Stimulated activated CD8-positive, alpha-beta memory T cell treated with anti-CD3 and anti-CD28 coated beads, Interleukin-2, amount 100 ng/mL, for 1 hour (primary cell): ENCODE measurements at regions not wholly inside any gene's neighbourhood (a gene's known extent, or its start where the extent isn't known, plus 50 kb on each side); places are given as distances from the start of the nearest gene placed in this dataset.

Experiments
- DNase-seq, 2 donors: peaks; one replicate each; pipeline ENCODE4 v3.0.0-alpha.2; 2020; ENCODE audit warnings: low read depth in 2 of 2

DNA sequence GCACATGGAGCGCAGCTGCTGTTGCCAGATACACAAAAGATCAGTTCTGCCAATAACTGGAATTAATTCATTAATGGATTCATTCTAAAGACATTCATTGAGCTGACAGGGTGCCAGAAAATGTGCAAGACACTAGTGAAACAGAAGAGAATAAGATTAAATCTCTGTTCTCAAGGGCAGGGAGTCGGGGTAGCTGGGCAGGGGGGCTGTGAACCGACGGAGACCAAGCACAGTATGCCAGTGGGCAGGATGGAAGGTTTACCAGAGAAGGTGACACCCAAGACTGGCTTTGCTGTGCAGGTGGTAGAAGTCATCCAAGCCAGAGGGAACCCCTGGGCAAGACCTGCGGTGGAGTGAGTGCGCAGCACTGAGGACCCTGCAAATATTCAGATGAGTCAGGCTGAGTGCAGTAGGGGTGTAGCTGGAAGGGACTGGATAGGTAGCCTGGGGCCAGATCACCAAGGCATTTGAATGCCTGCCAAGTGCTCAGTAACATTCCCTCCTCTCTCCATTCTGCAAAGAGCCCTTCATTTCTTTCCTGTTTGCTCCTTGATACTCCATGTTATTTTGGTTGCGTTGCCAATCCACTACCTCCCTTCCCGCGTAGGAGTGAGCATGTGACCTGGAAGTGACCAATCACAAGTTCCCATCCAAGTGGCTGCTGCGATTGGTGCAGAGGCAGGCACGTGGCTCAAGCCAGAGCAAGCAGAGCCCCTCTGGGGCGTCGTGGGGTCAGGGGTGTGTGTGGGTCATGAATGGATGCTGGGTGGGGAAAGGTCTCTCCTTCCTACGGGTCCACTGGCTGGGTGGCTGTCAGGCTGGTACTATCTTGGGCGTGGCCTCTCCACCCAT, 413.1 kb downstream of the PTPRU start:
- DNase-seq = no peak

- no peak for DNase-seq
These were observed 412.5 kb downstream of the PTPRU start for GRCh38 chr1:29648798-29649188.

DNA sequence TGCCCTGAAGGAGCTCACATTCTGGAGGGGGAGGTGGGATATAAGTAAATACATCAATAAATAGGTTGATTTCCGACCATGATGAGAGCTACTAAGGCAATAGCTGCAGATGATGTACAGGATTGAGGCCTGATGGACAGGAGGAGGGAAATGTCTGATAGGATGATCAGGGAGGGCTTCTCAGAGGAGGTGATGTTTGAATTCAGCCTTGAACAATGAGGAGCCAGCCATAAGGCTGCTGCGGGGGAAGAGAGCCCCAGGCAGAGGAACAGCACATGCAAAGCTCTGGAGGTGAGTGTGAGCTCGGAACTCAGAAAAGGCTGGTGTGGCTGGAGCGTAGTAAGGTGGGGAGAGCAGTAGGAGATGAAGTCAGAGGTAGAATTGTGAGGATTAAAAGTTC, 411.7 kb downstream of the PTPRU start:
- no peak for DNase-seq

DNA sequence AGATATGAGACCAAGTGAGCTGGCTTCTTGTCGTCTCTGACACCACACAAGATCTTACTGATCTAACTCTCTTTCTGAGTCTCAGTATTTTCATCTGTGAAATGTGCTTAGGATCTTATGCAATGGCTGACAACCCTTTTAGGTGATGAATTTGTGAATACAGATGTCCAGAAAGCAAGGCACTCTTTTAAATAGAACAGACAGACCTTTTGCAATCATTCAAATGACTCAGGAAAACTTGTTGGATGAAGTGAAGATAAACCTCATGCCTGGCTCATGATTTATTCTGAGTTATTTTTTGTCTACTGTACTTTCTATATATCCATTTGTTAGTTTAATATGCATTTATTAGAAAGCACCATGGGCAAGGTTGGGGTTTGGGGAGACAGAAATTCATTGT, 411.3 kb downstream of the PTPRU start:
- DNase-seq = no peak

GRCh38 chr1:29646161-29646775, 409.9 kb downstream of the PTPRU start:
- no peak for DNase-seq

DNA sequence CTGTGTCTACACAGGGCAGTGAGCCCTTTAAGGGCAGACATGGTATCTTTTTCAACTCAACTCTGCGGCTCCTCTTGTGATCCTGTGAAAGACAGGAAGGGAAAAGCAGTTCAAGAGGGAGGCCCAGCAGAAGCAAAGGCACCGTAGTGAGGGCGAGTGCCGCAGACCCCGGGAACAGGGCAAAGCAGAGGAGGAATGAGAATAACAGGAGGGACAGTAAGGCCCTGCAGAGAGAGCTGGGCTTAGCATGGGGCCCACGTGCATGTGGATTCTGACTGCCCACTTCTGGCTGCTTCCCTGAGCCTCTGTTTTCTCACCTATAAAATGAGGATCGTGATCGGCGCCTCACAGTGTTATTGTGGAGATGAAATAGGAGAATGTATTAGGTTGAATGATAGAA, 409.3 kb downstream of the PTPRU start:
- DNase-seq = no peak

GRCh38 chr1:29644812-29645211, 408.5 kb downstream of the PTPRU start:
- DNase-seq = no peak

GRCh38 chr1:29643838-29644440, 407.6 kb downstream of the PTPRU start:
- DNase-seq = no peak

- no peak for DNase-seq
These were observed 407.0 kb downstream of the PTPRU start for GRCh38 chr1:29643281-29643680.

DNA sequence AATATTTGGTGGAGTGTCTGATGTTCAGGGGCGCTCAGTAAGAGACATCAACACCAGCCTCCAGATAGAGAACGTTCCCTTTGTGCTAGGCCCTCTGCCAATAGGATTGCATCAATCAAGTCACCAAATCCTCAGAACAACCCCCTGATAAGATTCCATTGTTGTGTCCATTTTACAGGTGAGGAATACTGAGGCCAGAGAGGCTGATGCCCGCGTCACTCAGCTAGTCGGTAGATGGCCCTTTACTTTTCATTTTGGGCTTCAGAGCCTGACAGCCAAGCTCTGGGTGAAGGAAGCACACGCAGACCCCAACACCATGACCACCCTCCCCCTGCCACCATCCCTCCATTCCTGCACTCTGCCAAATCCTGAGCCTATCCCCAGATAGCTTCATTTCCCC, 406.2 kb downstream of the PTPRU start:
- DNase-seq = no peak

DNA sequence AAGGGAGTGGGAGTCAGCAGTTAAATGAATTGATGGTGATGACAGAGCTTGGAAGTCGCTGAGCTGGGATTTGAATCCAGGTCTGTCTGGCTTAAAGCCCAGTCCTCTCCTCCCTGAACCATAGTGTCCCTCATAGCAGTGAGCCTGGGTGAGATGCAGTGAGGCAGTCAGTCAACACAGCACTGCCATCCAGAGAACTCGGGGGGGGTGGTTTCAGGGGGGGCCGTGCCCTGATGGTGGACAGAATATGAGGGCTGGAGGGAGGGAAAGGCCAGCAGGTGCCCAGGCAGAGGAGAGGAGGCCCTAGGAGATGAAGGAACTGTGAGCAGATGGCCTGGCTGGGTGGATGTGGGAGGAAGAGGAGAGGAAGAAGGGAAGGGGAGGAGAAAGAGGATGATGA, 405.6 kb downstream of the PTPRU start:
- DNase-seq = no peak

DNA sequence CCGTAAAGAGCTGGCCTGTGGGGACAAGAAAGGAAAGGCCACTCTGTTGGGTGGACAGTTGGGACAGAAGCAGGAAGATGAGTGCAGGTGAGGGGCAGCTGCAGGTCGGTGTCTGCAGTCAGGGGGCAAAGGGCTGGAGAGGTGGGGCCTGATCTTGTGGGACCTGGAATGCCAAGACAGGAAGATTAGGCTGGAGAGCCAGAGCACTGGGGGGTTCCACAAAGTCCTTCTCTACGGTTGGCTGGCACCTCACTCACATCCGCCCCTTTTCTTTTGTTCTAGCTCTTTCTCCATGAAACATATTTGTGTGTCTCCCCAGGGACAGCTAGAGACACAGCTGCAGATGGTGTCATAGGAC, 404.1 kb downstream of the PTPRU start:
- DNase-seq = no peak

GRCh38 chr1:29639741-29640427, 403.6 kb downstream of the PTPRU start:
- DNase-seq = no peak

GRCh38 chr1:29639156-29639736, 402.9 kb downstream of the PTPRU start:
- DNase-seq = no peak

GRCh38 chr1:29638281-29638680, 402.0 kb downstream of the PTPRU start:
- DNase-seq = no peak

DNA sequence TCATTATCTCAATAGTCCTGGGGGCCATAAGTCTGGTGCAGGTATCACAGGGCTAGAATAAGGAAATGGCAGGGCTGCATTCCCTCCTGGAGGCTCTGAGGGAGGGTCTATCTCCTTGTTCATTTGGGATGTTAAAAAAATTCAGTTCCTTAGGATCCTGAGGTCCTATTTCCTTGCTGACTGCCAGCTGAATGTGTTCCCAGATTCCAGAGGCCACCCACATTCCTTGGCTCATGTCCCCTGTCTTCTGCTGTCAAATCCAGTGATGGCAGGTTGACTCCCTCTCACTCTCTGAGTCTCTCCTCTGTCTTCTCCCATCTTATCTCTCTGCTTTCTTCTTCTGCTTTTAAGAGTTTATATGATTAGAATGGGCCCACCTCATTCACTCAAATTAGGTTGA, 400.6 kb downstream of the PTPRU start:
- DNase-seq = no peak

DNA sequence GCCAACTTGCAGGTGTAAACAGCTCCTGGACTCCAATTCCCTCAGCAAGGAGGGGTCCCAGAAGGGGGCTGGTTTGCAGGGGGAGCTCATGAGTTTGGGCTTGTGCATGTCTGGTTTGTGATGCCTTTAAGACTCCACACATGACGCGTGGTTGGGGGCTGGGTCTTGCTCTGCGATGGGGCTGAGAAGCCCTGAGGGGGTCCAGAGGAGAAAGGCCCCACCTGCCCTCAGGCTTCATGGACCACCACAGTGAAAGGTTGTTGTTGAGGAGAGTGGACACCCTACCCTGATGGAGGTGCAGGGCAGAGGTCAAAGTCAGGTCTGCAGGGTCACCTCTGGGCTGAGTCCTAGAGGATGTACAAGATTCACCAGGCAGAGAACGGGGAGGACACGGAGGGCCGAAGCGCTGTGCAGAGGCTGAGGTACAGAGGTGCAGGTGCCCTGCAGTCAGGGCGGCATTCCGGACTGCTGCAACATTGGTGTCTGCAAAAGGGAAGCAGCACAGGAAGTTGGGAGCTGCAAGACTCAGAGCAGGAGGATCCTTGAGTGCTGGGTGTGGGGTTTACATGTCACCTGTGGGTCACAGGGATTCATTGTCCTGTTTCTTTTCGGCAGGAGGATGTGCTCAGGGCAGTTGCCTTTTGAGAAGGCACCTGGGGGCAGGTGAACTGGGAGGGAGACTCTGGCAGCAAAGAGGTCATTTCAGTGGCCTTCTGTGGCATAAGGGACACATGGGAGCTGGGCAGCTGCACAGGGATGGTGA, 399.4 kb downstream of the PTPRU start:
- no peak for DNase-seq

DNA sequence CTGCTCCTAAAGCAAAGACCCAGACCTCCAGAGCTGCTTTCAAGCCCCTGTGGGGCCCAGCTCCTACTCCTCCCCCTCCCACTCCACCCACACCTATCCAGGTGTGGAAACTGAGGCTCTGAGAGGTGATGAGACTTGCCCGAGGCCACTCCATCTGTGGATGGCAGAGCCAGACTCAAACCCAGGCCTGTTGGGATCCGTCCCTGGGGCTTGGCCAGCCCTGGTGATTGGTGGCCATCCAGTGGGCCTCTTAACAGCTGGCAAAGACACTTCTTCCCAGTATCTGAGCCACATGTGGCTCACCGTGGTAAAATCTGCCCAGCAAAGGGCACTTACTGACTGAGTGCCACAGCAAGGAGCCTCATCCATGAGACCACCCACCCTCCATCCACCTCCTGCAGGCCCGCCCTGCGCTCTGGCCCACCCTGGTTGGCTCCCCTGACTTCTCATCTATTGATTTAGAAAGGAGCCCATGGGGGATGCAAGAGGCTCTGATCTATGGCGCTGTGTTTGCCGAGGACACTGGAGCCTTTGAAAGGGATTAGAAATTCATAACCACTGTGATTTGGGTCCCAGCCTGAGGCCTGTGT, 398.5 kb downstream of the PTPRU start:
- DNase-seq = no peak

DNA sequence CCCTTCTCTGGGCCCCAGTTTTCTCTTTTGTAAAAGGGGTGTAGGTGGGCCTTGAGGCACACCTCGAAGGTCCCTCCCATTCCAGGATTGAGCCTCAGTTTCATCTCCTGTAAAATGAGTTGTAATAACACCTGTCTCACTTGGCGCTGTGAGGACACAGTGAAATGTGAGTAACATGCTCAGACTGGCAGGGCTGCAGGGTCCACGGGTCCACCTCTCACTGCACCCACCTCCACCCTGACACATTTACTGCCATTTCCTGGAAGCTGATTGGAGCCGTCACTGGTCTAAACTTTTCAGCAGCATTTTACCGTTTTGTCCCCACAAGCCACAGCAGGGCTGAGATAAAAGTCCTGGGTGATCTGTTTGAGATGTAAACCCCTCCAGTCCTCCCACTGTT, 398.0 kb downstream of the PTPRU start:
- no peak for DNase-seq

GRCh38 chr1:29633771-29634170, 397.4 kb downstream of the PTPRU start:
- DNase-seq = no peak
